HG02970 (cell line): ENCODE measurements at regions not wholly inside any gene's neighbourhood (a gene's known extent, or its start where the extent isn't known, plus 50 kb on each side); places are given as distances from the start of the nearest gene placed in this dataset.
"Not testable (repeated sequence)": the region's sequence is repeated elsewhere in the genome, so short reads cannot be mapped to it uniquely, and the experiment has no call there.

ENCODE experiments used
- ATAC-seq: cut with Tn5 transposase; IDR thresholded peaks from one replicate; pipeline ENCODE4 v1.9.1; 2021; ENCODE audit warnings: mild to moderate bottlenecking, moderate library complexity, moderate number of reproducible peaks; ENCODE audit not compliant: unreplicated experiment, low FRiP score

GRCh38 chr10:57457972-57458512, 809.7 kb downstream of the IPMK start:
- no peak for ATAC-seq

DNA sequence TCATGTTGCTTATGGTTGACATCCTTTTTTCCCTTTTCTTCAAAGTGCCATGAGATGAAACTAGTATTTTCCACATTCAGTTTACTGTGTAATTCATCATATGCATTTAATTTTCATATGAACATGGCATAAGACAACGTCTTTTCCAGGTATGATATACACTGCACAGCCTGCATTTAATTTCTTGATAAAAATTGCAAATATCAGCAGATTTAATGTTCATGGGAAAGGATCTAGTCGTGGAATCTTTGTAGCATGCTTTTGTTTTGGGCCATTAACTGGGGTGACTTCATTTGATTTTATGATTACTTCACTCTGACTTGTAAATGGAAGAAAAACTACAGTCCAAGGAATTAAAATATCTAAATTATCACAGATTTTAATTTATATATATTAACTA, 837.3 kb downstream of the IPMK start:
- ATAC-seq, result no peak

DNA sequence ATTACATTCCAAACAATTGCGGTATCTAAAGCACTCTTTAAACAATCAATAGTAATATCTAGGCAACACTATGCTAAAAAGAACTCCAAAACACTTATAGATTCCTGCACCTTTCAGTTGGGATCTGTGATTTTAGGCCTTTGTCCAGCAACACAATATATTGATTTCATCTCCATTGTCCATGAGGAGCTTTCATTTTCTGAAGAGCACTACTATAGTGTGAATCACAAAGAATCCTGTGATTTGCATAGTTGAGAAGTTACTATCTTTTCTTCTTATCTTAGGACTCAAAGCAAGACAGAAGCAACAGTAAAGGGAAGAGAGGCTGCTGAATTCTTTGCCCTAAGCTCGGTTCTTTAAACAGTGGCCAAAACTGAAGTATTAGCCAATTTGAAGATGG, 846.8 kb downstream of the IPMK start:
- no peak for ATAC-seq

- no peak for ATAC-seq
These were observed 849.2 kb downstream of the IPMK start for GRCh38 chr10:57418476-57418875.

DNA sequence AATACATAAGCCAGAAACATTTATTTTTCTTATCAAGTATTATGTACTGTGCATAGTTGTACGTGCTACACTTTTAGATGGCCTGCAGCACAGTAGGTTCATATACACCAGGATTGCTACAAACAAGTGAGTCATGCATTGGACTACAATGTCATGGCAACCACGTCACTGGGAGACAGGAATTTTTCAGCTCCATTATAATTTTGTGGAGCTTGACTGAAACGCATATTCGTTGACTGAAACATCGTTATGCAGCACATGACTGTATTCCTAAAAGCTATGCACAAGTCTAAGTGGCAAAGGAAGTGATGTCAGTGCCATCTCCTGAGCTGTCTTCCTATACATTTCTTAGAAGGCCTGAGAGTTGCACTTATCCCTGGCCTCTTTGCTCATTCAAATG, 871.8 kb downstream of the IPMK start:
- ATAC-seq, result no peak

GRCh38 chr10:57367412-57367811, 900.3 kb downstream of the IPMK start:
- no peak for ATAC-seq

GRCh38 chr10:57362811-57363210, 904.9 kb downstream of the IPMK start:
- no peak for ATAC-seq

GRCh38 chr10:57353403-57354003, 914.2 kb downstream of the IPMK start:
- ATAC-seq, result no peak

- ATAC-seq, result no peak
These were observed 916.6 kb downstream of the IPMK start for GRCh38 chr10:57351076-57351475.

- ATAC-seq, result no peak
These were observed 926.4 kb downstream of the IPMK start for GRCh38 chr10:57341294-57341693.

- peak; percentile 63 for ATAC-seq
These were observed 928.7 kb downstream of the IPMK start for GRCh38 chr10:57338823-57339558.

DNA sequence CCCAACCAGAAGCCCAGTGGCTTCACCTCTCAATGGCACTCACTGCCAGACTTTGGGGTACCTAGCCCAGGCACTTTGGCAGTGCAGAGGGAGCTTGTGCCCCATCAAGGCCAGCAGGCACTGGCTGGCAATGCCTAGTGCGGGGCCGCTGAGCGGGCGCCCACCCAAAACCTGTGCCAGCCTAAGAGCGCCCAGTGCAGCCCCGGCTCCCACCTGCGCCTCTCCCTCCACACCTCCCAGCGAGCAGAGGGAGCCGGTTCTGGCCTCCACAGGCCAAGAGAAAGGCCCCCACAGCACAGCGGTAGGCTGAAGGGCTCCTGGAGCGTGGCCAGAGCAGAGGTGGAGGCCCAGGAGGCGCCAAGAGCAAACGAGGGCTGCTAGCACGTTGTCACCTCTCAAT, 930.8 kb downstream of the IPMK start:
- ATAC-seq, result no peak

GRCh38 chr10:57336341-57336740, 931.4 kb downstream of the IPMK start:
- no peak for ATAC-seq

DNA sequence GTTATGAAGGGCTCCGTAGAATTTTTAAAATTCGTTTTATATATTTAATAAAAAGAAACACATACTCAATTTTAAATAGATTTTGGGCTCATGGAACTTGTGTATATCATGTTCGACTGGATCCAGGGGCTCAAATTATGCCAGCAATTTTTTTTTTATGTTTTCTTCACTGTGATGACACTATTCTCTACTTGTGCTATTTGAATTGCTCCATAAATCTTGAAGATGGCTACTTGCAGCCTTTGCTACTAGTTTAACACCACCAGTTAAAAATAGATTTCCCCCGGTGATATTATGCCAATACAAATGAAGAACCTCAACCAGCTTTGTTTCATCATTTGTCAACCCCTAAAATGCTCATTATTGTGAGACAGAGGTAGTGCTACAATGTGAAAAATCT, 933.2 kb downstream of the IPMK start:
- no peak for ATAC-seq

DNA sequence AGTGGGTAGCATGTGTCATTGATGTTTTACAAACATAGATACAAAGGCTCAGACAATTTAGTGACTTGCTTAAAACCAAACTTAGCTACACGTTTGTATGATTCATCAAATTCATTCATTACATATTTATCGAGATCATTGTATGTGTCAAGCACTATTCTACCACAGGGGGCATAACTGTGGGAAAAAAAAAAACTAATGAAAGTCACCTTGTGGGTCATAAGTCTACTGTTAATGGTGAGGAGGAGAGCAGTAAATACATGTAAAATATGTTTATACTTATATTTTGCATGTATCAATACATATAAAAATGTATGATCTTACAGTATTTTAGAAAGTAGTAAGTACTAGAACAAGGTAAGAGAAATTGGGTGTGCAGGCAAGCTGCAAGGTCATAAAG, 933.8 kb downstream of the IPMK start:
- ATAC-seq, result no peak

- ATAC-seq, result not testable (repeated sequence)
These were observed 946.3 kb downstream of the IPMK start for GRCh38 chr10:57321400-57321854.

- ATAC-seq, result no peak
These were observed 947.3 kb downstream of the IPMK start for GRCh38 chr10:57320416-57320815.

GRCh38 chr10:57314046-57314445, 953.0 kb upstream of the ZWINT start:
- ATAC-seq, result no peak

DNA sequence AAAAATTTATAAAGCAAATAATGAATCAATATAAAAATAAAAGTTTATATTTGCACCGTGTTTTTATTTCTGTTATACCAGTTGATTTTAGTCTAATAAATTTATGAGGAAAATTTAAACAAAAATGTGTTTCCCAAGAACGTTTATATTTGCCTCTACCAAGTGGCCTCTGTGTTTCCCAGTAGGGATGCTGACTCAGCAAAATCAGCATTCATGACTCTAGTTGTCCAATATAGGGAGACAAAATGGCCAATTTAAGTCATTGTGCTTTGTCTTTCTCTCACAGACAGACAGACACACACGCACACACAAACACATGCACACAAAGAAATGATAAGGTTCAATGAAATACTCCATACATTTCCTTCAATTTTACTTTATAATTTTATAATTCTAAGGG, 942.5 kb upstream of the ZWINT start:
- ATAC-seq, result no peak

DNA sequence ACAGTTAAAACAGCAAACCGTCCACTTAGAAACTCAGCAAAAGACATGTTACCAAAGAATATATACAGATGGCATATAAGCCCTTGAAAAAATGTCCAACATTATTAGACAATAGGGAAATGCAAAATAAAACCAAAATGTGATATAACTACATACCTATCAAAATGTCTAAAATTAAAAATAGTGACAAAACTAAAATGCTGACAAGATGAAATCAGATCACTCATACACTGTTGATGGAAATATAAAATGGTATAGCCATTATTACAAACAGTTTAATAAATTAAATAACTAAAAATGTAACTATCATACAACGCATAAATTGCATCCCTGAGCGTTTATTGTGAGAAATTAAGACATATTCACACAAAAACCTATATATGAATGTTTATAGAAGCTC, 939.7 kb upstream of the ZWINT start:
- no peak for ATAC-seq

GRCh38 chr10:57294698-57295097, 933.6 kb upstream of the ZWINT start:
- no peak for ATAC-seq

GRCh38 chr10:57288754-57289153, 927.7 kb upstream of the ZWINT start:
- ATAC-seq, result no peak
